Activated CD4-positive, alpha-beta memory T cell treated with anti-CD3 and anti-CD28 coated beads, Interleukin-2, amount 10 ng/mL, durations not matched to agents 7 days and 5 days (primary cell): ENCODE measurements at regions not wholly inside any gene's neighbourhood (a gene's known extent, or its start where the extent isn't known, plus 50 kb on each side); places are given as distances from the start of the nearest gene placed in this dataset.

ENCODE experiments used
- CTCF ChIA-PET: fragments of 350-600 bp; sonication (Branson Sonifier 250); formaldehyde crosslinking; loops from one replicate; lab custom pipeline; 2021; ENCODE audit warnings: antibody characterized with exemption, inconsistent platforms; lab: Charles Lee
- POLR2A ChIA-PET: fragments of 350-600 bp; sonication (Branson Sonifier 250); formaldehyde crosslinking; loops from one replicate; lab custom pipeline; 2021; ENCODE audit warnings: antibody characterized with exemption; lab: Charles Lee
- DNase-seq: peaks from one replicate; pipeline ENCODE4 v3.0.0-alpha.2; 2020
- H3K27ac Mint-ChIP-seq: one replicate; pipeline ENCODE4 v1.8.0; 2021; ENCODE audit warnings: mild to moderate bottlenecking, mixed read lengths
- H3K27me3 Mint-ChIP-seq: one replicate; pipeline ENCODE4 v1.8.0; 2021; ENCODE audit warnings: mixed read lengths
- H3K36me3 Mint-ChIP-seq: one replicate; pipeline ENCODE4 v1.8.0; 2021; ENCODE audit warnings: low read depth, mixed read lengths
- H3K4me1 Mint-ChIP-seq: one replicate; pipeline ENCODE4 v1.8.0; 2021; ENCODE audit warnings: mixed read lengths
- H3K4me3 Mint-ChIP-seq: one replicate; pipeline ENCODE4 v1.8.0; 2021; ENCODE audit warnings: mild to moderate bottlenecking, mixed read lengths
- H3K9me3 Mint-ChIP-seq: one replicate; pipeline ENCODE4 v1.8.0; 2021; ENCODE audit warnings: mixed read lengths

- no peaks in the 10 kb centered on the region for H3K4me1 Mint-ChIP-seq
- POLR2A ChIA-PET, result no interaction called here
- no peak overlapping the region for H3K27ac Mint-ChIP-seq
- H3K27me3 Mint-ChIP-seq, result peaks cover 5% of the 10 kb centered on the region
- no peaks in the 10 kb centered on the region for H3K36me3 Mint-ChIP-seq
- CTCF ChIA-PET, result interaction anchor here (0.7 kb wide), 1 partner anchor 428 kb away, joined by 3 read pairs; no protein-coding TSS in a partner anchor
- no peak for DNase-seq
- no peak overlapping the region for H3K4me3 Mint-ChIP-seq
- no peaks in the 10 kb centered on the region for H3K9me3 Mint-ChIP-seq
These were observed 53.8 kb upstream of the SGPP1 start for GRCh38 chr14:63781686-63782085.

GRCh38 chr14:63782683-63783389 is 55.0 kb upstream of the SGPP1 start:
- POLR2A ChIA-PET, result no interaction called here
- peaks cover 5% of the 10 kb centered on the region for H3K27me3 Mint-ChIP-seq
- no peak for DNase-seq
- CTCF ChIA-PET, result no interaction called here
- H3K9me3 Mint-ChIP-seq, result no peaks in the 10 kb centered on the region
- no peak overlapping the region for H3K27ac Mint-ChIP-seq
- no peaks in the 10 kb centered on the region for H3K36me3 Mint-ChIP-seq
- no peak overlapping the region for H3K4me3 Mint-ChIP-seq
- no peaks in the 10 kb centered on the region for H3K4me1 Mint-ChIP-seq

DNA sequence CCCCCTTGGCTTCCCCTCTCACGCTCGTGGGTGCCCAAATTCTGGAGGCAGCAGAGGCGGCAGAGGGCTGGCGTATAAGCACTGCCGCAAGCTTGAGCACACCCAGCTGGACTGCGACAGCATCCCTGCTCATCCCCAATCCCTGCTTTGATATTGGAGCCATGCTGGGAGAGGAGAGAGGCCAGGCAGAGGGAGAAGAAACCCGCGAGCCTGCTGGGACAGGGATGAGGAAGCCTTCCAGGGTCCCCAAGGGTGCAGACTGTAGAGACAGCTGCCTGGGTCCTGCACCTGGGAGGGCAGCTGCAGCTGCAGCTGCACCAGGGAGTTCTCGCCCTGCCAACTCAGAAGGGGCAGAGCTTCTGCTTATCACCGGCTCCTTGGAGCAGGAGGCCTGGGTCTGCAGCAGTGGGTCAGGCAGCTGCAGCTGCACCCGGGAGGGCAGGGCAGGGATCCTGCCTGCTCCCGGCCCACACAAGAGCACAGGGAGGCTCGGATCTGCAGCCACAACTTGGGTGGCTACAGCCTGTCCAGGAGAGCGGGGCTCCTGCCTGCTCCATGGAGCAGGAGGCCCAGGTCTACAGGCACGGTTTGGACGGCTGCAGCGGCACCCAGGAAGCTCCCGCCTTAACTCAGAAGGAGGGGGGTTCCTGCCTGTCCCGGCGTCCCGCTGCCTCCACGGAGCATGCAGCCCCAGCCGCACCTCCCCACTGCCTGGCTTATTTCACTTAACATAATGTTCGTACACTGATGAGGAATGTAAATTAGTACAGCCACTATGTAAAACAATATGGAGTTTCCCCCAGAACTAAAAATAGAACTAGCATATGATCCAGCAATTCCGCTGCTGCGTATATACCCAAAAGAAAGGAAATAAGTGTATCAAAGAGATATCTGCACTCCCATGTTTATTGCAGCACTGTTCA is 60.4 kb upstream of the SGPP1 start:
- CTCF ChIA-PET, result no interaction called here
- no peak for DNase-seq
- H3K4me3 Mint-ChIP-seq, result no peak overlapping the region
- H3K27me3 Mint-ChIP-seq, result peaks cover 8% of the 10 kb centered on the region
- H3K9me3 Mint-ChIP-seq, result no peaks in the 10 kb centered on the region
- H3K4me1 Mint-ChIP-seq, result no peaks in the 10 kb centered on the region
- no peak overlapping the region for H3K27ac Mint-ChIP-seq
- H3K36me3 Mint-ChIP-seq, result no peaks in the 10 kb centered on the region
- POLR2A ChIA-PET, result no interaction called here

DNA sequence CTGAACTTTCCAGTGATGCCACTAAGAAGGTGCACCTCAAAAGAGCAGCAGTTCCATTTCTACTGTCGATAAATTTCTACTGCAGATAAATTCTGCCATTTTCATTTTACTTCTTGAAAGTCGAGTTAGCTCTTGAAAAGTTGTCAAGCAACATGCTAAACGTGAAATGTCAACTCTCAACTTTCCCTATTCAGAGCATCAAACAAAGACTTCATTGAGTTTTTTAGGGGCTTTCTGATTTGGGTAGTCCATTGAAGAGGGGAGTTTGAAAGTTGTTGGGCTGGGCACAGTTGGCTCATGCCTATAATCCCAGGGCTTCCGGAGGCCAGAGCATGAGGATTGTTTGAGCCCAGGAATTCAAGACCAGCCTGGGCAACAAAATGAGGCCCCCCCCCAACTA is 59.4 kb upstream of the SYNE2 start:
- peaks cover 3% of the 10 kb centered on the region for H3K27me3 Mint-ChIP-seq
- H3K4me1 Mint-ChIP-seq, result no peaks in the 10 kb centered on the region
- no peak for DNase-seq
- H3K36me3 Mint-ChIP-seq, result no peaks in the 10 kb centered on the region
- POLR2A ChIA-PET, result no interaction called here
- no peak overlapping the region for H3K27ac Mint-ChIP-seq
- H3K4me3 Mint-ChIP-seq, result no peak overlapping the region
- CTCF ChIA-PET, result no interaction called here
- no peaks in the 10 kb centered on the region for H3K9me3 Mint-ChIP-seq

DNA sequence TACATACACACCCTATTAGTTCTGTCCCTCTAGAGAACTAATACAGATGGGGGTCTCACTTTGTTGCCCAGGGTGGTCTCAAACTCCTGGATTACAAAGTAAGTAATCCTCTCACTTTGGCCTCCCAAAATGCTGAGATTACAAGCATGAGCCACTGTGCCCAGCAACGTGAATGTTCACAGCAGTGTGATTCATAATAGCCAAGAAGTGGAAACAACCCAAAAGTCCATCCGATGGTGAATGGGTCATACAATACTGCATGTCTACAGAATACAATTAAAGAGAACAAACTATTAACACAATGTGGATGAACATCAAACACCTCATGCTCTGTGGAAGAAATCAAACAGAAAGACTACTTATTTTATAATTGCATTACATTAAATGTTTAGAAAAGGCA is 57.3 kb upstream of the SYNE2 start:
- H3K27me3 Mint-ChIP-seq, result peaks cover 1% of the 10 kb centered on the region
- POLR2A ChIA-PET, result no interaction called here
- H3K27ac Mint-ChIP-seq, result no peak overlapping the region
- H3K4me3 Mint-ChIP-seq, result no peak overlapping the region
- DNase-seq, result no peak
- H3K9me3 Mint-ChIP-seq, result no peaks in the 10 kb centered on the region
- CTCF ChIA-PET, result no interaction called here
- no peaks in the 10 kb centered on the region for H3K36me3 Mint-ChIP-seq
- H3K4me1 Mint-ChIP-seq, result peaks cover 4% of the 10 kb centered on the region

DNA sequence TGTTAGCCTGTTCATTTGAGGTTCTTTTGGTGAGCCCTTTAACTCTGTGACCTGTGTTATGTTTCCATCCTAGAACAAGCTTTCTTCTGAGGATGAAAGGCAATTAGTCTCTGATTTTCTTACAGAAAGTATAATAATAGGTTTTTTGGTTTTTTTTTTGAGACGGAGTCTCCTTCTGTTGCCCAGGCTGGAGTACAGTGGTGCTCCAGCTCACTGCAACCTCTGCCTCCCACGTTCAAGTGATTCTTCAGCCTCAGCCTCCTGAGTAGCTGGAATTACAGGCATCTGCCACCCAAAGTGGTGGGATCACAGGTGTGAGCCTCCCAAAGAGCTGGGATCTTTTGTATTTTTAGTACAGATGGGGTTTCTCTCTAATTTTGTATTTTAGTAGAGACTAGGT is 52.7 kb upstream of the SYNE2 start:
- Mint-ChIP-seq H3K36me3 (no peaks in the 10 kb centered on the region), H3K27me3 (peaks cover 5% of the 10 kb centered on the region), H3K27ac (no peak overlapping the region), H3K9me3 (peaks cover 4% of the 10 kb centered on the region), H3K4me3 (no peak overlapping the region), H3K4me1 (peaks cover 6% of the 10 kb centered on the region)
- POLR2A ChIA-PET, result no interaction called here
- no peak for DNase-seq
- CTCF ChIA-PET, result interaction anchor here (0.9 to 2.1 kb wide), 9 partner anchors 10 to 504 kb away, joined by 3 to 13 read pairs (median 3); partner anchors contain the start of gene ESR2

DNA sequence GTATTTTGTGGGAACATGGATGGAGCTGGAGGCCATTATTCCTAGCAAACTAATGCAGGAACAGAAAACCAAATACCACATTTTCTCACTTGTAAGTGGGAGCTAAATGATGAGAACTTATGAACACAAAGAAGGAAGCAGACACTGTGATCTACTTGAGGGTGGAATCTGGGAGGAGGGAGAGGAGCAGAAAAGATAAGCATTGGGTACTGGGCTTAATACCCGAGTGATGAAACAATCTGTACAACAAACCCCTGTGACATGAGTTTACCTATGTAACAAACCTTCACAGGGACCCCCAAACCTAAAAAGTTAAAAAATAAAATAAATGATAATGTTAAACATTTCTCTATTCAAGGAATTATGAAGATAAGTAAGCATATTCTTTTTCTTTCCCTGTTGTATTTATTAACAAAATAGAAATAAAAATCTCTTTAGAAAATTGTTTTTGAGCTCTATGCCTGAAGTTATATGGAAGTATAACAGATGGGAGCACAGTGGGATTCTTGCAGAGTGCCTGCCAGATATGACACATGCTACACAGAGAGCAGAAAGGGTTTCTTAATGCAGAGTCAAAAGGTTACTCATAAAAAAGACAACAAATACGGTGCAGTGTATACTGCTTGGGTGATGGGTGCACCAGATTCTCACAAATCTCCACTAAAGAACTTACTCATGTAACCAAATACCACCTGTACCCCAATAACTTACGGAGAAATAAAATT is 52.0 kb upstream of the SYNE2 start:
- Mint-ChIP-seq H3K4me1 (peaks cover 6% of the 10 kb centered on the region), H3K36me3 (no peaks in the 10 kb centered on the region), H3K4me3 (no peak overlapping the region), H3K9me3 (peaks cover 4% of the 10 kb centered on the region), H3K27me3 (peaks cover 5% of the 10 kb centered on the region), H3K27ac (no peak overlapping the region)
- POLR2A ChIA-PET, result no interaction called here
- DNase-seq, result no peak
- CTCF ChIA-PET, result interaction anchor here (0.6 to 2.1 kb wide), 9 partner anchors 9 to 503 kb away, joined by 3 to 13 read pairs (median 3); partner anchors contain the start of gene ESR2
